HG03039 (cell line): ENCODE measurements at regions not wholly inside any gene's neighbourhood (a gene's known extent, or its start where the extent isn't known, plus 50 kb on each side); places are given as distances from the start of the nearest gene placed in this dataset.
"Not testable (repeated sequence)": the region's sequence is repeated elsewhere in the genome, so short reads cannot be mapped to it uniquely, and the experiment has no call there.

Source experiments
- ATAC-seq: cut with Tn5 transposase; IDR thresholded peaks from one replicate; pipeline ENCODE4 v1.9.1; 2021; ENCODE audit warnings: mild to moderate bottlenecking, moderate library complexity; ENCODE audit not compliant: unreplicated experiment

- ATAC-seq: not testable (repeated sequence)
Observed at GRCh38 chr1:157328120-157328519, 189.9 kb upstream of the ETV3 start.

GRCh38 chr1:157326173-157326859 lies 188.1 kb upstream of the ETV3 start:
- no peak for ATAC-seq

- ATAC-seq: no peak
Observed at GRCh38 chr1:157325220-157325619, 187.0 kb upstream of the ETV3 start.

- ATAC-seq: not testable (repeated sequence)
Observed at GRCh38 chr1:157321972-157322371, 183.8 kb upstream of the ETV3 start.

GRCh38 chr1:157319567-157319966 lies 181.4 kb upstream of the ETV3 start:
- no peak for ATAC-seq

GRCh38 chr1:157317229-157317628 lies 179.0 kb upstream of the ETV3 start:
- ATAC-seq: not testable (repeated sequence)

GRCh38 chr1:157315544-157315943 lies 177.3 kb upstream of the ETV3 start:
- no peak for ATAC-seq

GRCh38 chr1:157314408-157314807 lies 176.2 kb upstream of the ETV3 start:
- ATAC-seq: no peak

- no peak for ATAC-seq
Observed at GRCh38 chr1:157313240-157313807, 175.1 kb upstream of the ETV3 start.

GRCh38 chr1:157312082-157312812 lies 174.1 kb upstream of the ETV3 start:
- no peak for ATAC-seq

- no peak for ATAC-seq
Observed at GRCh38 chr1:157311730-157312081, 173.5 kb upstream of the ETV3 start.

GRCh38 chr1:157310805-157311729 lies 172.9 kb upstream of the ETV3 start:
- not testable (repeated sequence) for ATAC-seq

- ATAC-seq: no peak
Observed at GRCh38 chr1:157310401-157310800, 172.2 kb upstream of the ETV3 start.

- ATAC-seq: no peak
Observed at GRCh38 chr1:157307491-157307890, 169.3 kb upstream of the ETV3 start.

GRCh38 chr1:157306896-157307295 lies 168.7 kb upstream of the ETV3 start:
- ATAC-seq: no peak

GRCh38 chr1:157304271-157304670 lies 166.1 kb upstream of the ETV3 start:
- ATAC-seq: no peak

- ATAC-seq: no peak
Observed at GRCh38 chr1:157302724-157303123, 164.5 kb upstream of the ETV3 start.

- ATAC-seq: no peak
Observed at GRCh38 chr1:157302199-157302497, 164.0 kb upstream of the ETV3 start.

- no peak for ATAC-seq
Observed at GRCh38 chr1:157301477-157302198, 163.4 kb upstream of the ETV3 start.

GRCh38 chr1:157294387-157295145 lies 156.4 kb upstream of the ETV3 start:
- not testable (repeated sequence) for ATAC-seq
